GM18499 (cell line): ENCODE measurements at regions not wholly inside any gene's neighbourhood (a gene's known extent, or its start where the extent isn't known, plus 50 kb on each side); places are given as distances from the start of the nearest gene placed in this dataset.

Experiments
- ATAC-seq: cut with Tn5 transposase; IDR thresholded peaks from one replicate; pipeline ENCODE4 v1.9.1; 2021; ENCODE audit warnings: moderate number of reproducible peaks; ENCODE audit not compliant: insufficient read depth, unreplicated experiment

DNA sequence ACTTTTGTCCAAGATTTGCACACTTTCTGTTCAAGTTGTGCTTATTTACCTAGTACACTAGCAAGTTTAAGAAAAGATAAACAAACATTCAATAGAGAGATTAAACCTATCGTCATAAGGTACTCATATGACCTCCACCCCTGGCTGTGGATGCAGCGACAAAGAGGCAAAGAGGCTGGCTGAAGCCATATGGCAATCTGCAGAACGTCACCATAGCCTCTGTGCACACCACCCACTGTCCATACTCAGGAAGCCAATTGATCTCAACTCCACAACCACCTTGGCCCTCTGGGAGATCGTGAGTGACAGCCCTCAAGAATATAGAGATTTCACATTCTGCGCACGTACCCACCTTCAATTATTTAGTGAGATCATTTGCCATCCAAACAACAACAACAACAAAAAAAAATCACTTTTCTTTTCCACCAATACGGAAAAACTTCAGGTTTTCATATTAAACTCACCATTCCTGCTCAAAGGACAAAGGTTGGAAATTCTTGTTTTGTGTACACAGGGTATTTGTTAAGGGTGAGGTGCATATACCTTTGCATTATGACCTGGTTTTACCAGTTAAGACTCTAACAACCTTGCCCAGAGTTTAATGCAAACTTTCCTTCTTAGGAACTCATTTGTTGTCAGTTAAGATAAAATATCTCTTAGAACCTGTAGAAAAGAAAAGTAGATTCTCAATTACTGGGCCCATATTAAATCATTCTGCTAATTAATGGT lies 243.0 kb upstream of the FSTL5 start:
- ATAC-seq: no peak

DNA sequence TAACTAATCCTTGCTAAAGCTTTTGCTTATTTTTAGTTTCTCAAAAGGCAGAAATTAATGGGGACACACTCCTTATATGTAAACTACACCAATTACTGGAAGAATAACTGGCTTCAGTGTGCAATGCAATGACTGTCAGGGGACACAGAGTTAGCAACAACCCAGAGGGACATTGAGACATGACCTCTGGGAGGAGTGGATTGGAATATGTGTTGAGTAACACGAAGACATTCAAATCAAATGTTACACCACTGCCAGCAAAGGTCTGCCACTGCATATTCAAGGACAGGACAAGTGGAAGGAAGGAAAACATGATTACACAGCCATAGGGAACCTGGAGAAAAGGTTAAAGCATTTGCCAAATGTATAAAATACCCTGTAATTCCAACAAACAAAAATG lies 240.1 kb upstream of the FSTL5 start:
- no peak for ATAC-seq

DNA sequence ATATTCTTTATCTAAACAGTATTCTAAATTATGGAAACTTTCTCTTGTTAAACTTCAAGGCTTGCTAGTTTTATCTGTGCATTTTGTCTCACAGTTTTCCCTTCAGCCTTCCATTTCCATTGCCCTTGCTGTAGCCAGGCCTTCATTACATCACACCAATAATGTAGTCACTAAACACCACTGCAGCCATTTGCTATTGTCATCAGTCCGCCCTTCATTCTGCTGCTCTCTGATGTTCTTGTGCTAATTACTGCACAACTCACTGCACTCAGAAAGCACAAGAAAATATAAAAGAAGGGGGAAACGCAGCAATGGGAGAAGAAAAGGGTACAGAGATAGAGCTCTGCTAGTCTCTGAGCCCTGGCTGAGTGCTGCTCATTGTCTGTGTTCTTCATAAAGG lies 239.6 kb upstream of the FSTL5 start:
- ATAC-seq: no peak

DNA sequence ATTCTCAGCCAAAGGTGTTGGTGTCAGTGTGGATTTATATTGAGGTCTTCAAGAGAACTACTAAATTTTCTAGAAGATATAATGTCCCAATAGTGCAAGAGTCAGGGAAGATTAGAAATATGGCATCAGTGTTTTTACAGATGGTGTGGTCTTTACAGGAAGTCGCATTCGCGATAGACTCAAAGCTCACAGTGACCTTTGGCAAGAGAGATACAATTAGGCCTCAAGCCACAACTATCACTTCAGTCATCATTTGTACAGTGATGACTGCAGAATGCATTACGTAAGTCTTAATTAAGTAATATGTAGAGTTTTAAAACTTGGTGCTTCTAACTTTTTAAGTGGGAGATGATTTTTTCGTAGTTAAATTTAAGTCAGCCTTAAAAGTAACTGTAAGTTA lies 237.2 kb upstream of the FSTL5 start:
- ATAC-seq: no peak

DNA sequence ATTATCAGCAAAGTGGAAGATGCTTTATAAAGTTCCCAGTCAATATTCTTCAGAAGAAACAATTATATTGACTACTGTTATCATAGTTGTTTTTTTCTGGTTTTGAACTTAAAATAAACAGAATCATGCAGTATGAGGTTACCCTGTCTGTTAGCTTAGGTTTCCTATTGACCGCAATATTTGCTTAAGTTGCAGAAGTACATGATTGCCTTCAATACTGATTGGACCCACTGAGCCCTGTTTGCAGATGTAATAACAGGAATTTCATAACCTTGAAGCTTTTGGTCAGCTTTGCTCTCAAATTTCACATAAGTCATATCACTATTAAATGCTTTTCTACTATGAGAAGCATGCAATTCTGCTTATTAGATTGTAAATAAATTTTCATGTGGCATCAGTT lies 229.1 kb upstream of the FSTL5 start:
- ATAC-seq: no peak

DNA sequence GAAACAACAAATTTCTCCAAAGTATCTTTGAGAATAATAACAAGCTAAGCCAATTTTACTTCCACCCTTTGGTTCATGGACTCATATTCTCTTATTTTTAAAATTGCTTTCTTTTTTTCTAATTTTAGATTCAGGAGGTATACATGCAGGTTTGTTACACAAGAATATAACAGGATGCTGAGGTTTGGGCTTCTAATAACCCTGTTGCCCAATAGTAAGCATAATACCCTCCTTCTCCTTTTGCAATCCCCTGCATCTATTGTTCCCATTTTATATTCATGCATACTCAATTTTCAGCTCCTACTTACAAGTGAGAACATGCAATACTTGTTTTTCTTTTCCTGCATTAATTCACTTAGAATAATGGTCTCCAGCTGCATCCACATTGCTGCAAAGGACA lies 202.3 kb upstream of the FSTL5 start:
- ATAC-seq: no peak

DNA sequence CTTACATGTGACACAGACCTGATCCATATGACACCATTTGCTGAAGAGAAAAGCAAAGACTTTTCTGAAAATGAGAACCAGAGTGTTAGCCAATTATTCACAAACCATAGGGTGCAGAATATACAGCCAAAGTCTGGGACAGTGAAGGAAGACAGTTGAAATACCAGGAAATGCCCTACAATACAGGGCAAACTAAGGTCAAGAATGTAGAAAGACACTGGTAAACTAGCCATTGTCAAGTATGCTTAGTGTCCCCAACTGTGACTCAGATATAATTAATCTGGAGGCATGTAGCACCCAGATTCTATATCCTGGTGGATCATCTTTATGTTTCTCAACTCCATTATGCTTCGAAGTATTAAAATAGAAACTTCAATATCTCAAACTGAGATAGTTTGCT lies 200.9 kb upstream of the FSTL5 start:
- no peak for ATAC-seq

DNA sequence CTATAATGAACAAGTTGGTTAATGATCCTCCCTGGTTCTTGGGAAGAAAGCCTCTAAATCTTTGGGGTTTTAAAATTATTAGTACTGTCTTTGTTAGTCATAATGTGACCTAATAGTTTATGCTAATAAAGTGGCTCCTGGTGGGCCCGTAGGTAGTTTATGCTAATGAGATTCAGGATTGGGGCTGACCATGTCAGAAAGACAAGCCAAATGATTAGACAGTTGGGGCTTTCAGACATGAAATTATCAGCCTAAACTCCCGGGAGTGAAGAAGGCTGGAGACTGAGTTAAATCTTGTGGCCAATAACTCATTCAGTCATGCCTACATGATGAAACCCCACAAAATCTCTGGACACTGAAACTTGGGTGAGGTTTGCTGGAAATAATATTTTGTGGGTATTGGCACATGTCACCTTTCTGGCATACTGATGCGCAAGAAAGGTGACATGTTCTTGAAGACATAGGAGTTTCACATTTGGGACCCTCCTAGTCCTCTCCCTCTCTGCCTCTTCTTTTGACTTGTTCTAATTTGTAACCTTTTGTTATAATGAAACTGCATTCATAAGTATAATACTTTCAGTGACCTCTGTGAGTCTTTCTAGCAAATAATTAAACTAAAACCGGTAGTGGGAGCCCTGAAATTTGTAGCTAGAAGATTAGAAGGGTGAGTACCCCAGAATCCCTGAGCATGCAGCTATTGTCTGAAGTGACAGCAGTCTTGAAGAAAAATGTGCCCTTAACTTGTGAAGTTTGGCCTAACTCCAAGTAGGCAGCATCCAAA lies 196.8 kb upstream of the FSTL5 start:
- no peak for ATAC-seq

DNA sequence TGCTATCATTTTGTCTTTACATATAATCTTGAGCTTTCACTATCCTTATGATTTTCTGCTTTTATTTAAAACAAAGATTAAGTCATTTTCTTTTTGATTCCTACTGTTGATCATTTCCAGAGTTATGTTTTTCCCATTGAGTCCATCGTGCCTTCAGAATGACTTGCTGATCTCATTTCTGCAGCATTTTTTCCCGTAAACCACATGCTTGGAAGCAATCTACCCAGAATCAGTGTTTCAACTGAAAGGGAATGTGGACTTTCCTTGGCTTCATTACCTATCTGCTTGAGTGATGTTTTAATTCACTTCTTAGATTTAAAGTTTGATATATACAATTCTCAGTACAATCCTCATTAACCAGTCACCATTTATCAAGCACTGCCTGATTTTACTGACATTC lies 192.4 kb upstream of the FSTL5 start:
- ATAC-seq: no peak

DNA sequence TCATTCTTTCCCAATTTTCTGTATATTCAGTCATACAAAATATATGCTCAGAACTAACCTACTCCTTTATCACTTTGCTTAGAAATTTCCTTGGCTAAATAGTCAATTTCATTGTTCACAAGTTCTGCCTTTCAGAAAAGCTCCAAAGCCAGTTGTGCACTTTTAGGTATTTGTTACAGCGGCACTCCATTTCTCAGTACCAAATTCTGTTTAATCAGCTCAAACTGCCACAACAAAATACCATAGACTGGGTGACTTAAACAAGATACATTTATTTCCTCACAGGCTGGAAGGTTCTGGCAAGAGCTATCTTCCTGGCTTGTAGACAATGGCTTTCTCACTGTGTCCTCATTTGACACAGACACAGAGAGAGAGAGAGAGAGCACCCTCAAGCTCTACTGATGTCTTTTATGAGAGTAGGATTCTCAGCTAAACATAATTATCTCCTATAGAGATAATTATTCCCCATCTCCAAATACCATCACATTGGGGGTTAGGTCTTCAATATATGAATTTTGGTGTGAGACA lies 188.8 kb upstream of the FSTL5 start:
- no peak for ATAC-seq

DNA sequence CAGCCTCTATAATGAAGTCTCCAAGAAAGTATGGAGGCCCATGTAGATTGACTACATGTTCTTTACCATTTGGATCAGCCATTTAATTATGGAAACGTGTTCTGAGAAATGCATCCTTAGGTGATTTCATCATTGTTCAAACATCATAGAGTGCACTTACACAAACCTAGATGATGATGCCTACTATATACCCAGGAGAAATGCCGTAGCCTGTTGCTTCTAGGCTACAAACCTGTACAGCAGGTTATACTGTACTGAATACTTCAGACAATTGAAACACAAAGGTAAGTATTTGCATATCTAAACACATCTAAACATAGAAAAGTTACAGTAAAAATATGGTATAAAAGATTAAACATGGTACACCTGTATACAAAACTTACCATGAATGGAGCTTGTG lies 186.5 kb upstream of the FSTL5 start:
- ATAC-seq: no peak

DNA sequence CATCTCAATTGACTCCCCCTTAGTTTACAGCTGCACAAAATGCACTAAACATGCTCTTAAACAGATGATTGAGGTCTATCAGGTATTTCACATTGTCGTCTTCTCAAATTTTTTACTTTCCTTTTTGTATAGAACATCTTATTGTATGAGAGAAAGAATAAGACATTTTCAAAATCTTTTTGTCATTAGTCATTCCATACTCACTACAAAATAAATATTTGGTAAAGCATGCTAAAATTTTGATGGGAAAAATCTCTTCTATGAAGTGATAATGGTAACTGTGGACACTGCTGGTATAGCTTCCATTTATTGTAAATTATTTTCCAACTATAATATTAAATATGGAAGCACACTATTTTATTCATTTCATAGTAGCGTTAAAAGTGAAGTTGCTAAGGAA lies 185.6 kb upstream of the FSTL5 start:
- ATAC-seq: no peak

DNA sequence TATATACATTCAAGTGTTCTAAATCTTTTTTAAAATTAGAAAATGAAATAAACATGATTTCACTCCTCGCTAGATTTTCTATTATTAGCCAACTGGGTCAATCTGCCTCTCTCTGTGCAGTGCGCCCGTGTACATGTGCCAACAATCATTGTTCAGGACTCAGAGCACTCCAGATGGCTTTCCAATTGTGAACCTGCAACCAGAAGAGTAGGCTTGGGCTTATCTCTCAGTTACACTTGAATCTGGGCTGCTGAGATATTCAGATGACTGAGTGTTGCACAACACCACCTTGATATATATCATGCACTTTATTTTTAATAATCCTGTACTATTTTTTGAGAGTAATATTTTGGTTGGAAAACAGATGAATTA lies 184.0 kb upstream of the FSTL5 start:
- ATAC-seq: no peak

DNA sequence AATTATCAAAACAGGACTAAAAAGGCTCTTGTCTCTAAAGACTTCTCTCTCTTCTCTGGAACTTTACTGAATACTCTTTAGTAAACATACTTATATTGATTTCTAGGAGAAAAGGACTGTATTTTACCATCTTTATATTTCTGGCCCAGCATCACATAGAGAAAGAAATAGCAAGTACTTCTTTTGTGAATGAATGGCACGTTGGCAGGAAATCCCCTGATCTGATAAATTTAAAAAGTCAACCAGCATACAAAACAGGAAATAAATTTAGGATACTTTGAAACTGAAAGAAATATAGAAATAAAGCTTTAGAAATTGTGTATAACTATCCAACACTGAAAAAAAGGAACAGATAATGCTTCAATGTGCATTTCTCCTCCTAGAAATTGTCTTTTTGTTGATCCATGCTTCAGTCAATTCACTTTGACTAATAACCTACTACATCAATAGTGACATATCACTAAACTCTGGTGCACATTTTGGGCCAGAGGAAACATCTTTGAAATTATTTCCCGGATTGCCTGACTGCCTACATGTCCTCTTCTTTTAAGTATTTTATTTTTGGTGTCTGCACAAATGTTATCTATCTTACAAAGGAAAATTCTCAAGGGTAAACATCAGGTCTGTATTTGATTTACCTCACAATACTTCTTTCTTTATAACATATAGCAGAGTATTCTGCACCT lies 183.5 kb upstream of the FSTL5 start:
- ATAC-seq: no peak

DNA sequence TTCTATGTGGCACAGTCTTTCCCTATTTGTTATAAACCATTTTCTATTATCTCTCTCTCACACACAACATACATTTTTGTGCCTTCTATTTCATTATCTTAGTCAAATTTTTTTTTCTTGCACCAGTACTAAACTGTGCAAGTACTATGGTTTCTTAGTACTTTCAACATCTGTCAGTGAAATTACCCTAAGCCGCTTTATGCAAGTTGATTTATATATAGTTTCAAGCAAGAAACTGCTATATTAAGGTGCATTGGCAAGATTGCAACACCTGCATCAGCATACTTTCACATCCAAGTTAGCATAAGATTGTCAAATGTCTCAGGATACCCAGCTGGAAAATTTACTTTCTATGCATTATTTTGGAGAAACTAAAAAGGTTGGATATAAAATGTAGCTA lies 180.2 kb upstream of the FSTL5 start:
- ATAC-seq: no peak

DNA sequence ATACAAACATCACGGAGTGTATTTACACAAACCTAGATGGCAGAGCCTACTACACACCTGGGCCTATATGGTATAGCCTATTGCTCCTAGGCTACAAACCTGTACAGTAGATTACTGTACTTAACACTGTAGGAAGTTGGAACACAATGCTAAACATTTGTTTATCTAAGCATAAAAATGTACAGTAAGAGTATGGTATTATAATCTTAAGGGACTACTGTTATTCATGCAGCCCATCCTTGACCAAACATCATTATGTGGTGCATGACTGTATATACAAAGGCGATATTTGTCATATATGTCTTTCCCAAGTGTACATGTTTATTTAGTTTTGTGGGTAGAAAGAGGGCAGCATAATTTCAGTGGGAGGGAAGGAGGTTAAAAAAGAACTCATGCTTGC lies 177.7 kb upstream of the FSTL5 start:
- no peak for ATAC-seq

DNA sequence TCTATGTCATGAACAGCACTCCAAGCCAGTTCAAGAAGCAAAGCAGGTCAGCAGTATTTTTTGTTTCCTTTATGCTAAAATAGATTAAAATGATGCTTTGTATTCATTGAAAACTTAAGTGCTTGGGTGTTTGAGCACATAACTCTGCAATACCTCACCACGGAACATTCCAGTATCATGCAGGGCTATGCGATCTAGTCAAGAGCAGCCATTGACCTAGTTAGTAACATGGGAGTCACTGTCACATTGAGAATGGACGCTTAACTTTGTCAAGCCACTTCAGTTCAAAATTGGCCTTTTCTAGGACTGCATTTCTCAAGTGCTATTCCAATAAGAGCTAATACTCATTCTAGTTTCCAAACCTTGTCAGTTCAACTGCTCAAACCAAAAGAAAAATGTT lies 160.1 kb upstream of the FSTL5 start:
- ATAC-seq: no peak

DNA sequence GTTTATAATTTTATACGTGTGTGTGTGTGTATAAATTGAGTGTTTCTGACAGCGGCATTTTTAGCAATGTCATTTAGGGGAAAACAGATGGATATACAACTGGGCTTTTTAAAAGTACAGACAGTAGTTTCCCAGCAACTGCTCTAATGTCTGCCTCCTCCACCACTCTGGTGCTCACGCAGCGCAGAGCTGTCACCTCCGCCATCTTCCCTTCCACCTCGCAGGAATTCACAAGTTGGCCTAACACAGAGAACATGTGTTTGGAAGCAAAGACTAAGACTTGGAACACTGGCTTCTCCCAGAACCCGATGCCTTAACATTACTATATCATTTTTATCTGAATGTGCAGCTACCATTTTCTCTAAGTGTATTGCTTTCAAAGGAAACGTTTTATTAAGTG lies 158.3 kb upstream of the FSTL5 start:
- no peak for ATAC-seq

DNA sequence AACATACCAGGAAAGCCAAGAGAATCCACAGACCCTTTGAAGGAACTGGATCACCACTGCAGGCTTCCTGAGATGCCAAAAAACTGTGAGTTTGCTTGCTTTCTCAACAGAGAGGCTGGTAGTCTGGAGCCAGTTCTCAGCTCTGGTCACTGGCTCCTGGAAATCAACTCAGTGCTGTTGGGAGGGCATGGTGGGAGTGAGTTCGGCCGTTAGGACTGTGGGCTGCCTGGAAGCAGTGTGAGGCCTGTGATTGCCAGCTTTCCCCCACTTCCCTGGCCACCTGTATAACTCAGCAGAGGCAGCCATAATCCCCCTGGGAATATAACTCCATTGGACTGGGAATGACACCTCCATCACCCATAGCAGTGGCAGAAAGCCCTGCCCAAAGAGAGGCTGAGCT lies 122.0 kb upstream of the FSTL5 start:
- ATAC-seq: no peak

DNA sequence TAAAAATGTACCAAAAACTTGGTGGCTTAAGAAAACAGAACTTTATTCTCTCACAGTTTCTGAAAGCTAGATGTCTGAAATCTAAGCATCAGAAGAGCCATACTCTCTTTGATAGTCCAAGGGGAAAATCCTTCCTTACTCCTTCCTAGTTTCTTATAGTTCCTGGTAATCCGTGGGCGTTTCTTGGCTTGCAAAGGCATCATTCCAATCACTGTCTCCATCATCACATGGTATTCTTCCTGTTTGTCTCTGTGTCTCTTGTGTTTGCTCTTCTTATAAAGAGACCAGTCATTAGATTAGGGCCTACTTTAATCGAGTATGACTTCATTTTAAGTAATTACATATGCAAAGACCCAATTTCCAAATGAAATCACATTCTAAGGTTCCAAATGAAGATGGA lies 118.9 kb upstream of the FSTL5 start:
- no peak for ATAC-seq

DNA sequence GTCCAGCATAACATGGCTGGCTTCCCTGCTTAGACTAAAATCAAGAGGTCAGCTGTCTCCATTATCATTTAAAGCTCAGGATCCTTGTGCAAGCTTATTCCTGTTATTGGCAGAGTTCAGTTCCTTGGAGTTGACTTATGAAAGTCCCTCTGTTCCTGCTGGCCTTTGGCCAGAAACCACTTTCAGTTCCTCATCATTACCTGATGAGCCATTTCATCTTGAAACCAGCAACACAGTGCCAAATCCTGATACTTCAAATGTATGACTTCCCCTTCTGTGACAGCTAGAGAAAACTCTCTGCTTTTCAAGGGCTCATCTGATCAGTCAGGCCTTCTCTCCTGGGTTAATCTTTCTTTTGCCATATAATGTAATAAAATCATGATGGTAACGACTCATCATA lies 110.6 kb upstream of the FSTL5 start:
- ATAC-seq: peak; percentile 82
